GM06990 (cell line): ENCODE measurements at regions not wholly inside any gene's neighbourhood (a gene's known extent, or its start where the extent isn't known, plus 50 kb on each side); places are given as distances from the start of the nearest gene placed in this dataset.

Experiments used
- DNase-seq: peaks from one replicate; pipeline ENCODE4 v3.0.0-alpha.2; 2011; ENCODE audit not compliant: insufficient read length; ENCODE audit errors: extremely low read depth
- H3K27me3 ChIP-seq: replicated peaks from 2 replicates; pipeline ENCODE4 v1.6.0; 2011; ENCODE audit warnings: low read length; ENCODE audit not compliant: control insufficient read depth, insufficient read depth
- H3K36me3 ChIP-seq: 2 replicates; pipeline ENCODE4 v1.5.1; 2011; ENCODE audit warnings: low read length; ENCODE audit not compliant: control insufficient read depth, insufficient read depth
- H3K4me3 ChIP-seq: replicated peaks from 2 replicates; pipeline ENCODE4 v1.5.1; 2011; ENCODE audit warnings: low read depth, mild to moderate bottlenecking, control low read depth, low read length
- CTCF ChIP-seq: IDR thresholded peaks from 2 replicates; pipeline ENCODE4 v1.5.1; 2011; ENCODE audit warnings: low read length, control low read depth, mild to moderate bottlenecking, inconsistent platforms; ENCODE audit not compliant: insufficient read depth, poor library complexity, severe bottlenecking

- no peak for TF ChIP-seq CTCF
- H3K27me3 ChIP-seq, result no peaks in the 10 kb centered on the region
- H3K36me3 ChIP-seq, result no peaks in the 10 kb centered on the region
- DNase-seq, result no peak
- no peak overlapping the region for H3K4me3 ChIP-seq
Measured at GRCh38 chr7:85384392-85384791, 197.5 kb upstream of the SEMA3D start.

- no peak for TF ChIP-seq CTCF
- Histone ChIP-seq H3K27me3 (no peaks in the 10 kb centered on the region), H3K36me3 (no peaks in the 10 kb centered on the region), H3K4me3 (no peak overlapping the region)
- DNase-seq, result no peak
Measured at GRCh38 chr7:85381212-85381611, 194.4 kb upstream of the SEMA3D start.

- no peak for DNase-seq
- H3K4me3 ChIP-seq, result no peak overlapping the region
- TF ChIP-seq CTCF, result no peak
- no peaks in the 10 kb centered on the region for H3K36me3 ChIP-seq
- no peaks in the 10 kb centered on the region for H3K27me3 ChIP-seq
Measured at GRCh38 chr7:85376589-85376988, 189.7 kb upstream of the SEMA3D start.

- Histone ChIP-seq H3K36me3 (no peaks in the 10 kb centered on the region), H3K4me3 (no peak overlapping the region), H3K27me3 (no peaks in the 10 kb centered on the region)
- DNase-seq, result no peak
- no peak for TF ChIP-seq CTCF
Measured at GRCh38 chr7:85356916-85357315, 170.1 kb upstream of the SEMA3D start.

GRCh38 chr7:85343484-85343883, 156.6 kb upstream of the SEMA3D start:
- no peaks in the 10 kb centered on the region for H3K36me3 ChIP-seq
- no peak overlapping the region for H3K4me3 ChIP-seq
- TF ChIP-seq CTCF, result no peak

GRCh38 chr7:85342781-85343180, 155.9 kb upstream of the SEMA3D start:
- no peaks in the 10 kb centered on the region for H3K27me3 ChIP-seq
- H3K36me3 ChIP-seq, result no peaks in the 10 kb centered on the region
- no peak for DNase-seq
- no peak overlapping the region for H3K4me3 ChIP-seq
- no peak for TF ChIP-seq CTCF

More at GRCh38 chr7:85343484-85343883, 156.6 kb upstream of the SEMA3D start:
- no peaks in the 10 kb centered on the region for H3K27me3 ChIP-seq
- DNase-seq, result no peak
